ENCODE measurements at regions not wholly inside any gene's neighbourhood (a gene's known extent, or its start where the extent isn't known, plus 50 kb on each side); places are given as distances from the start of the nearest gene placed in this dataset.

GRCh38 chr4:153987291-153987690 is 198.4 kb upstream of the SFRP2 start:
- no peaks in the 10 kb centered on the region for H3K27me3 ChIP-seq (ENCODE audit: control insufficient read depth in 3 of 3, insufficient read depth in 3 of 3, low read length in 2 of 3)
- no peaks in the 10 kb centered on the region for H3K36me3 ChIP-seq (ENCODE audit: control insufficient read depth in 4 of 4, insufficient read depth in 4 of 4, low read length in 4 of 4)
- H3K4me1 ChIP-seq (ENCODE audit: control insufficient read depth in 5 of 5, insufficient read depth in 5 of 5, low read length in 5 of 5): no peaks in the 10 kb centered on the region
- no peak overlapping the region for H3K4me3 ChIP-seq
- H3K9ac ChIP-seq (ENCODE audit: insufficient read depth in 1 of 2, low read length in 2 of 2): no peak overlapping the region
- TF ChIP-seq CTCF (IDR thresholded peaks at IDR 0.05; ENCODE audit: control extremely low read depth, extremely low read depth): no peak
- H3K27ac ChIP-seq (ENCODE audit: low read depth in 1 of 2, low read length in 1 of 2): no peak overlapping the region
- peaks cover 0 to 5% (median 0%) of the 10 kb centered on the region in 4 donors for H3K9me3 ChIP-seq (ENCODE audit: control insufficient read depth in 4 of 4, insufficient read depth in 3 of 4, low read length in 3 of 4)
- WGBS, 2 donors: 31 to 62% methylated on average over 1 of the region's 1 CpG
- DNase-seq (no peak), ATAC-seq (ENCODE audit: insufficient read depth, low FRiP score) (no peak)

DNA sequence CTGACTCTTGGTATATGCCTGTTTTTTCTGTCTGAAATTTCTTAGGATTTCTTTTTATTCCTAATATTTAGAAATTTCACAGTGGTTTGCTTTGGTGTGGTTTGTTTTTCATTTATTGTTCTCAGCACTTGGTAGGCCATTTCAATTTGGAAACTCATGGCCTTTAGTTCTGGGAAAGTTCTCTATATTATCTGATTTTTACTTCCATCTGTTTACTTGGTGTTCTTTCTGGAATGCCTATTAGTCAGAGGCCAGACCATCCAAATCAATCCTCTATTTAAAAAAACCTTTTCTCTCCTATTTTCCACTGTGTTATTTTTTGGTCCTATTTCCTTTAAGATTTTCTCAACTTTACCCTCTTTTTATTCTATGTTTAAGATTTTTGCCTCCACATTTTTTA is 188.1 kb upstream of the SFRP2 start:
- Histone ChIP-seq H3K27me3 (ENCODE audit: control insufficient read depth in 3 of 3, insufficient read depth in 3 of 3, low read length in 2 of 3) (no peaks in the 10 kb centered on the region), H3K9me3 (ENCODE audit: control insufficient read depth in 4 of 4, insufficient read depth in 3 of 4, low read length in 3 of 4) (peaks cover 0 to 10% (median 0%) of the 10 kb centered on the region in 4 donors), H3K4me1 (ENCODE audit: control insufficient read depth in 5 of 5, insufficient read depth in 5 of 5, low read length in 5 of 5) (no peaks in the 10 kb centered on the region), H3K9ac (ENCODE audit: insufficient read depth in 1 of 2, low read length in 2 of 2) (no peak overlapping the region), H3K36me3 (ENCODE audit: control insufficient read depth in 4 of 4, insufficient read depth in 4 of 4, low read length in 4 of 4) (no peaks in the 10 kb centered on the region), H3K4me3 (no peak overlapping the region), H3K27ac (ENCODE audit: low read depth in 1 of 2, low read length in 1 of 2) (no peak overlapping the region)
- DNase-seq (no peak), ATAC-seq (ENCODE audit: insufficient read depth, low FRiP score) (no peak)
- TF ChIP-seq CTCF (IDR thresholded peaks at IDR 0.05; ENCODE audit: control extremely low read depth, extremely low read depth): no peak

GRCh38 chr4:153974452-153974851 is 185.6 kb upstream of the SFRP2 start:
- Histone ChIP-seq H3K36me3 (ENCODE audit: control insufficient read depth in 4 of 4, insufficient read depth in 4 of 4, low read length in 4 of 4) (no peaks in the 10 kb centered on the region), H3K27ac (ENCODE audit: low read depth in 1 of 2, low read length in 1 of 2) (no peak overlapping the region), H3K4me1 (ENCODE audit: control insufficient read depth in 5 of 5, insufficient read depth in 5 of 5, low read length in 5 of 5) (no peaks in the 10 kb centered on the region), H3K27me3 (ENCODE audit: control insufficient read depth in 3 of 3, insufficient read depth in 3 of 3, low read length in 2 of 3) (no peaks in the 10 kb centered on the region), H3K9ac (ENCODE audit: insufficient read depth in 1 of 2, low read length in 2 of 2) (no peak overlapping the region), H3K4me3 (no peak overlapping the region), H3K9me3 (ENCODE audit: control insufficient read depth in 4 of 4, insufficient read depth in 3 of 4, low read length in 3 of 4) (peaks cover 0 to 10% (median 0%) of the 10 kb centered on the region in 4 donors)
- no peak for DNase-seq
- no peak for ATAC-seq (ENCODE audit: insufficient read depth, low FRiP score)
- no peak for TF ChIP-seq CTCF (IDR thresholded peaks at IDR 0.05; ENCODE audit: control extremely low read depth, extremely low read depth)
- 86 to 100% methylated on average over 1 of the region's 1 CpG for WGBS, 2 donors

GRCh38 chr4:153973942-153974341 is 185.1 kb upstream of the SFRP2 start:
- no peaks in the 10 kb centered on the region for H3K36me3 ChIP-seq (ENCODE audit: control insufficient read depth in 4 of 4, insufficient read depth in 4 of 4, low read length in 4 of 4)
- DNase-seq (no peak), ATAC-seq (ENCODE audit: insufficient read depth, low FRiP score) (no peak)
- no peak overlapping the region for H3K4me3 ChIP-seq
- no peak overlapping the region for H3K9ac ChIP-seq (ENCODE audit: insufficient read depth in 1 of 2, low read length in 2 of 2)
- peaks cover 0 to 10% (median 0%) of the 10 kb centered on the region in 4 donors for H3K9me3 ChIP-seq (ENCODE audit: control insufficient read depth in 4 of 4, insufficient read depth in 3 of 4, low read length in 3 of 4)
- H3K4me1 ChIP-seq (ENCODE audit: control insufficient read depth in 5 of 5, insufficient read depth in 5 of 5, low read length in 5 of 5): no peaks in the 10 kb centered on the region
- no peak for TF ChIP-seq CTCF (IDR thresholded peaks at IDR 0.05; ENCODE audit: control extremely low read depth, extremely low read depth)
- no peak overlapping the region for H3K27ac ChIP-seq (ENCODE audit: low read depth in 1 of 2, low read length in 1 of 2)
- 59 to 93% methylated on average over 4 of the region's 4 CpGs for WGBS, 2 donors
- no peaks in the 10 kb centered on the region for H3K27me3 ChIP-seq (ENCODE audit: control insufficient read depth in 3 of 3, insufficient read depth in 3 of 3, low read length in 2 of 3)
